ENCODE measurements at regions not wholly inside any gene's neighbourhood (a gene's known extent, or its start where the extent isn't known, plus 50 kb on each side); places are given as distances from the start of the nearest gene placed in this dataset.
"Not testable (repeated sequence)": the region's sequence is repeated elsewhere in the genome, so short reads cannot be mapped to it uniquely, and the experiment has no call there.

- no peak for DNase-seq (ENCODE audit: low read depth in 2 of 2)
Observed at GRCh38 chr15:35929740-35930444, 383.9 kb upstream of the DPH6 start.

- no peak for DNase-seq (ENCODE audit: low read depth in 2 of 2)
Observed at GRCh38 chr15:35931799-35932341, 385.9 kb upstream of the DPH6 start.

- no peak for DNase-seq (ENCODE audit: low read depth in 2 of 2)
Observed at GRCh38 chr15:35932531-35932930, 386.6 kb upstream of the DPH6 start.

DNA sequence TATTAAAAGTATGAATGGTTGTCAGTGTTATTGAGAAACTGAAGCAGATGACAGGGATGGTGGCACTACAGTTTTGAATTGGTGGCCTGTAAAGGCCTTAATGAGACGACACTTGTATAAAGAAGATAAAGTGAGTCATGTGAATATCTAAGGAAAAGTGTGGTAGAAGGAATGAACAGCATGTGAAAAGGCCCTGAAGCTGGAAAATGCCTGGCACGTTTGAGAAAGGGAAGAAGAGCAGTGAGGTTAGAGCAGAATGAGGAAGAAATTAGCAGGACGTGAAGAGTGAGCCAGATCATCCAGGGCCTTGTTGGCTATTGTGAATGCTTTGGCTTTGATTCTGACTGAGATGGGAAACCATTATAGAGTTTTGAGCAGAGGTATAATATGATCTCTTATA is 387.6 kb upstream of the DPH6 start:
- no peak for DNase-seq (ENCODE audit: low read depth in 2 of 2)

DNA sequence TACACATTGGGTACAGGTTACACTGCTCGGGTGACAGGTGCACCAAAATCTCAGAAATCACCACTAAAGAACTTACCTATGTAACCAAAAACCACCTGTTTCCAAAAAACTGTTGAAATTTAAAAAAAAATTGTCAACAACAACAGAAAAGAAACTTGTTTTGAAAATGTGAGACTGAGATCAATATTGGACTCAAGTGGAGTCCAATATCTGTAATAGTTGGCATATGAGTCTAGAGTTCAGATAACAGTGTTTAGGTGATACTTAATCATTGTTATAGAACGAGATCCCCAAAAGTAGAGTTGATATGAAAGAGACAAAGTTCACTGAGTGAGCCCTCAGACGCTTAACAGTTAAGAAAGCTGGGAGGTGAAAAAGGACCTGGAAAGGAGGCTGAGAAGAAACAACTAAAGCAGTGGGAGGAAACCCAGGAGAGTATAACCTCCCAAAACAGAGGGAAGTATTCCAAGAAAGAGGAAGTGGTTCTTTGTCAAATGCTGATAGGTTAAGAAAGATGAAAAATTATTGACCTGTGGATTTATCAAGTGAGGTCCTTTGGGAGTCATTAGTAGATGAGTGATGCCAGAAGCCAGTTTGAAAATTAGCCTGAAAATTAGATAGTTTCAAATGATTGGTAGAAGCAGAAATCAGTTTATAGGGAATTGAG is 388.6 kb upstream of the DPH6 start:
- DNase-seq (ENCODE audit: low read depth in 2 of 2), result no peak

DNA sequence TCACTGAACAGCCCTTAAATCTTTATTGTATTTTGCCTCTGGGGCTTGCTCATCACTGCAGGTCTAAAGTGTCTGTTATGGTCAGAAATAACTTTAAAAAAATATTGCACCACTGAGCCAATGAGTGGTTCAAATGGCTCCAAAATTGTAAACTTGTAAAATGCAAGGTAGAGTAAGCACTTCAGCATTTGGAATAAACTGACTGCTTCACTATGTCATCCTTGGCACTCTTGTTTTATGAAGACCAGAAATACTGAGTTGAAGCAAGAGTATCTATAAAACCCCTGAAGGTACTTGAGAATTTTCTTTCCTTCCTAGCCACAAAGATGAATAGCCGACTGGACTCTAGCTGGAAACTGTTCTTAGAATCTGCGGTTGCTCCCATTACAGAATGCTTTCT is 390.3 kb upstream of the DPH6 start:
- DNase-seq (ENCODE audit: low read depth in 2 of 2), result no peak

GRCh38 chr15:35937380-35937779 is 391.4 kb upstream of the DPH6 start:
- no peak for DNase-seq (ENCODE audit: low read depth in 2 of 2)

- no peak for DNase-seq (ENCODE audit: low read depth in 2 of 2)
Observed at GRCh38 chr15:35944945-35945585, 399.1 kb upstream of the DPH6 start.

DNA sequence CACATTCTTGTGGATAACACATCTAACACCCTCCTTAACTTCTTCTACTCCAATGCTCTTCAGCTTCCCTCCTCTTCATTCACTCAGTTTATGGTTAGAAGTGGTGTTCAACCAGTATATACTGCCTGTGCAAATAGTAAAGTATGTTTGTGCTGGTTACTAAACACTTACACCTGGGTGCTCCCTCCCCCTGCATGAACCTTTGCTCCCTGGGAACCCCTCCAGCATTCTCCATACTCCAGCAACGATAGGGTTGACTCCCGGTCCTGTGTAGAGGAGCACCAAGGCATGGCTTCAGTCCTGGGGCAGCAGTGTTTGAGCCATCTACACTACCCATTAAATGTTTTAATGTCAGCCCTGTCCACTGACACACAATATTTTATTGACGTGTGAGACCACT is 407.5 kb upstream of the DPH6 start:
- DNase-seq (ENCODE audit: low read depth in 2 of 2), result no peak

DNA sequence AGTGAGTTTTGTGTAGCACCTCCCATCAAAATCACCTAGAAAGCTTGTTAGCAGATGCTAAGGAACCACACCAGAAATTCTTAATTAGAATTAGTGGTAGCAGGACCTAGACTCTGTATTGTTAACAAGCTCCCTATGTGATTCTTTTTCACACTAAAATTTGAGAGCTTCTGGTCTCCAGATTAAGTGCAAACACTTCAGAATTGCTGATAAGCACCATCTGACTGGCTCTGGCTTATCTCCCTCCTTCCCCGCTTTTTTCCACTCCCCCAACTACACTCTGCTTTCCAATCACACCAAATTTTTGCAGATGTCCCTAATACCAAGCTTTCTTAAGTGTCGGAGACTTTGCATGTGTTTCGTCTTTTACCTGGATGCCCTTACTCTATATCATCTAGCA is 410.1 kb upstream of the DPH6 start:
- no peak for DNase-seq (ENCODE audit: low read depth in 2 of 2)

GRCh38 chr15:35958021-35958420 is 412.1 kb upstream of the DPH6 start:
- DNase-seq (ENCODE audit: low read depth in 2 of 2), result no peak

DNA sequence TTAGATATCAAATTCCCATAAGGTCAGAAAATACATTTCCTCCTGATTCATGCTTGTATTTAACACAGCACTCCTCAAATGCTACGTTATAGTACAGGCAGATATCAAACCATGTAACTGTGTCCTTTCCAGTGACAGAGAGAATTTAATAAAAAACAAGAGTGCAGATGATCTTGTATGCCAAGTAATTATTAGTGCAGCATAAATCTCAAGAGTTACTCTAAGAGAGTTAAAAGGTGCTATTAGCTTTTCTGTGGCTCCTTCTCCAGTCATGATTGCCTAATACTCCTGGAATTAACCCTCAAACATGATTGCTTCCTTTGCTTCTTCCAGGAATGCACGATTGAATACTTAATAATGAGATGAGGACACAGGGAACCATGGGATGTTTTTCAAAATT is 413.0 kb upstream of the DPH6 start:
- no peak for DNase-seq (ENCODE audit: low read depth in 2 of 2)

DNA sequence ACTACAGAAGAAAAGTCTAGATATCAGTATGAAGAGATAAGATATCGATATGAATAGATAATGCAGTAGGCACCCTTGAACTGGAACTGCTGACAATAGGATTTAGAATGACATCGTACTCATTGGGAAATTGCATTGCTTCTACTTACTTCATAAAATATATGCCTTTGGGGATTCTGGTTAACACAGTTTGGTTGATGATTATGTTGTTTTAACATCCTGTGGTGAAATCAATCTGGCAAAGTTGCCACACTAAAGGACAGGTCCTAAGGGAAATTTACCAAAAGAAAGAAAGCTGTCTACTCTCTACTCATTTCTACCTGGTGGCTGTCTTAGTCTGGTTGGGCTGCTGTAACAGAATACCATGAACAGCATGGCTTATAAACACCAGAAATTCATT is 417.4 kb upstream of the DPH6 start:
- DNase-seq (ENCODE audit: low read depth in 2 of 2), result no peak

DNA sequence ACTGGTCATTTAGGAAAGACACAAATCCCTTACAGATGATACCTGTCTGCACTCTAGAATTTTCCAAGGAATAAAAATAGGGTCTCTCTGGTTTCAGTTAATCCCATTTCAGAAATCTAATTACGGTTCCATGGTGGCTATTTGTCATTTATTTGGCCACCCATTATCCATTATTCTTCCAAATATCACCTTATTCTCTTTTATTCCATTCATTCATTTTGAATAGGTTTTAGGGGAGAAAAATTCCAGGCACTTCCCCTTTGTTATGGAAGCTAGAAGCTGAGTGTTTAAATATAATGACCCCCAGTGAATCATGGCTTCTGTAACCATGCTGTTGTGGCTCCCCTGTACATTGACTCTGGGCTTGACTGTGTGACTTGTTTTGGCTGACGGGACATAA is 420.8 kb upstream of the DPH6 start:
- DNase-seq (ENCODE audit: low read depth in 2 of 2), result no peak

DNA sequence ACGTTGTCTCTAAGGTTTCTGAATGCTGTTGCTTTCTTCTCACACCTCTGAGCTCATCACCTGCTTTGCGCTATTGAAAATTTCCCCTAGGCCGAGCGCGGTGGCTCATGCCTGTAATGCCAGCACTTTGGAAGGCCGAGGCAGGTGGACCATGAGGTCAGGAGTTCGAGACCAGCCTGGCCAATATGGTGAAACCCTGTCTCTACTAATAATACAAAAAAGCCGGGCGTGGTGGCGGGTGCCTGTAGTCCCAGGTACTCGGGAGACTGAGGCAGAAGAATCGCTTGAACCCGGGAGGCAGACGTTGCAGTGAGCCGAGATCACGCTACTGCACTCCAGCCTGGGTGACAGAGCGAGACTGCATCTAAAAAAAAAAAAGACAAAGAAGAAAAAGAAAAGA is 422.0 kb upstream of the DPH6 start:
- not testable (repeated sequence) for DNase-seq (ENCODE audit: low read depth in 2 of 2)

DNA sequence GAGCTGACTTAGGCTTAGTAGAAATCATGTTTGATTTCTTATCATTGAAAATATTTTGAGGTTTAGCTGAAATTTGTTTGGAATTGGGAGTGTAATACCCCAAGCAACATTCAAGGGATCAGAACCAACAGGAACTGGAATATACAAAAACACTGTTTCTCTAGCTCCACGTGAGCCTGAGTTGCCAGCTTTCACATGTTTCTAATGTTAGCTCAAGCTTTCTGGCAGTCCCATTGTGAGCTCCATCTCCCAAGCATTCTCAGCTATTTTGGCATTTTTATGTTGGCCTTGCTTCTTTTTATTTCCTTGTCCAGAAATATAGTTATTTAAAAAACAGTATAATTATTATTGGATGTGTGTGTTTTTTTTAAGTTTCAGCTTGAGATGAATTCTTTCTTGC is 427.1 kb upstream of the DPH6 start:
- DNase-seq (ENCODE audit: low read depth in 2 of 2), result no peak

DNA sequence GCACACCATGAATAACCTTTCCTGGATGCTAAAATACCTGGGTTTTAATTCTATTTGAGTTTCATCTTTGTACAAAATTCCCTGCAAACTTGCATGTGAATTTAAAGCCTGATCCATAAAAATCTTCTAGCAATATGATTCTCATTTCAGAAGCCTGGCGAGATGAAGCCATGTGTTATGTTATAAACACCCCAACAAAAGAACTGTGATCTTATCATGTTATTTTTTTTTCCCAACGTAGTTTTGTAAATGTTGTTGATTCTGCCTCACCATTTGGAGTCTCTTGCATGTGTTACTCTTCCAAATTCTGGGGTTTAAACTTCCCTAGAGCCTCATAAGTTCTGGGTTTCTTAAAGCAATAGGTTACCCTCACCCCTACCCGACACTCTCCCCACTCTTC is 428.1 kb upstream of the DPH6 start:
- DNase-seq (ENCODE audit: low read depth in 2 of 2), result no peak

DNA sequence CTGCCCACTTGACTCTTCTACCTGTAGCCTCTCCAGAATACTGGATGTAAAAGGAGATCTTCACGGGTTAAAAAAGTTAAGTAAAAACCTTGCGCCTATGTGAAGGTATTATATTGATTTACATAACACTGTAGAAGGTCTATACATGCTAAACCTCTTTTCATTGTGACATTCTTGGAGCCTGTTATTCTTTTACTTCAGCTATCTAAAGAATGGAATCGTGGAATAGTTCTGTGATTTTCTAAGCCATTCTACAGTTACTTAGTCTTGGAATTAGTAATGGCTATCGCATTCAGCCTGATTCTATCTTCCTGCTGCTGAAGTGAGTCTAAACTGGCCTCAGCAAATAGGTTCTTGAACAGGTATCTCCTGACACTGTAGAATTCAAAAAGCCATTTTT is 430.0 kb upstream of the DPH6 start:
- DNase-seq (ENCODE audit: low read depth in 2 of 2), result no peak

DNA sequence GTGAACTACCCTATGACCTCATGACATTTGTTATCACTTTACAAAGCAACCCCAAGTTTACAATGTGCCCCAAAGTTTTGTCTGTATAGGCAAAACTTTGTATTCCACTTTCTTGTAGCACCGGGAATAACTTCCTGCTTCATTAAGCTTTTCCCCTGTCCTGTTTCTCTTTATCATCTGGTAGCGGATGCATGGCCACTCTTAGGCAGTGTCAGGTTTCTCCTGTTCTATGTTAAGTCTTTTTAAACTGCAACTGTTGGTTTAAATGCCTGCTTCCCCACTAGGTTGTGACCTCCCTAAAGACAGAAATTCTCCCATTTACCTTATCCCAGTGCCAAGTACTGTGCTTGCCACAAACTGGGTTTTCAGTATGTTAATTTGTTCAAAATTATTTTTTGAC is 433.6 kb upstream of the DPH6 start:
- no peak for DNase-seq (ENCODE audit: low read depth in 2 of 2)

- DNase-seq (ENCODE audit: low read depth in 2 of 2), result no peak
Observed at GRCh38 chr15:35980719-35981118, 434.8 kb upstream of the DPH6 start.

DNA sequence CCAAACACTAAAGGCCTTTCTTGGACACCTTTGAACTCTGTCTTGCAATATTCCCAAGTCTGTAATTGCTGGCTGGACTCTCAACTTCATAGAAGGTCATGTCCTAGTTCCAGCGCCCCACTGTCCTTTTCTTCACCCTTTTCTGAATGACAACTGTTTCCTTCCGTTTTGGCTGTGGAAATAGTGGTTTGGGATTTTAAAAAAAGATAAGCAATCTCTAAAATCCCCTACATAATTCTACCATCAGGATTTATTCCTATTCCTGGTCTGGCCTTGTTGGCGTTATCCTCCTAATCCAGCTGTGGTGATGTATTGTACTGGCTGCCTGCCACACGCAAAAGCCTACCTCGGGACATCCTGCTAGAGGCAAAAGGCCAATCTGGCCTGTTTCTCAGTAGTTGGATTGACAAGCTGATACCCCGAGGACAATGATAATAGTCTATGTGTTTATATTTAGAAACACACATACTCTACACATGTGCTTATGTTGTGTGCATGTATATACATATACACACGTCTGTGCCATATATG is 440.3 kb upstream of the DPH6 start:
- DNase-seq (ENCODE audit: low read depth in 2 of 2), result no peak

DNA sequence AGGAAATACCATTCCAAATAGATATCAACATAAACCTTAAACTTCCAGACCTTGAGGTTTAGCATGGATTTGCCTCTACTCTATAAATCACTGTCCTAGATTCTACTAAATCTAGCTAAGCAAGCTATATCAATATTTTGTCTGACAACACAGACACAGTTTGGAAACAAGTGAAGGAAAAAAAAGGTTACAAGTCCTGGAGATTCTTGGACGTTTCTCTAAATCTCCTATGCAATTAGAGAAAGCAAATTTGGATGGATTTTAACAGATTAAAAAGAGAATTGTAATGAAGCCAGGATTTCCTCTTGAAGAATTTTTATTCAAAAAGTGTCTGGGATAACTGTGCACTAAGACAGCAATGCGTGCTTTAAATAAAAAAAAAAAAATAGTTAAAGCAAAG is 441.1 kb upstream of the DPH6 start:
- DNase-seq (ENCODE audit: low read depth in 2 of 2), result no peak

DNA sequence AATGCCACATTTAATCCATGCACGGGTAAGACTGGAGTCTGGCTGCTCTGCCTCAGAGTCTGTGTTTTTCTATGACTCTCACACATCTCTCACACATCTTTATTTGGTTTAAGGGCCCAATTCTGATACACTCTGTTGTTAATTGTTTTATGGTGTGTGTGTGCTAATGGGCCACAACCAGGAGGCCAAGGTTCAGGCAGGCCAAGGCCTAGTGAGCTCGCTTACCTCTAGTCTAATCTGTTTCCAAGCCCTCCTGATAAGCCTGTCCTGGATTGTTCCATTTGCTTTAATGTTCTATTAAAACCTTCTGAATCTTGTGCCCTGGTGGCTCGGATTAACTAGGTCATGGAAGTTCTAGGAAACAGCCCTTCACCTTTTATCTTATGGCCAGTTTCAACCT is 445.4 kb upstream of the DPH6 start:
- no peak for DNase-seq (ENCODE audit: low read depth in 2 of 2)

Measured in stimulated activated CD8-positive, alpha-beta memory T cell treated with anti-CD3 and anti-CD28 coated beads, Interleukin-2, amount 100 ng/mL, for 48 hours (primary cell).